GM23338 (cell line): ENCODE measurements at regions not wholly inside any gene's neighbourhood (a gene's known extent, or its start where the extent isn't known, plus 50 kb on each side); places are given as distances from the start of the nearest gene placed in this dataset.

ENCODE experiments used
- EZH2 ChIP-seq: fragments of 200-600 bp; sonication (generic); IDR thresholded peaks from one replicate; pipeline ENCODE4 v1.8.0; 2017; ENCODE audit warnings: antibody characterized with exemption, mild to moderate bottlenecking, low read depth; ENCODE audit not compliant: unreplicated experiment
- EZH2phosphoT487 ChIP-seq: fragments of 200-600 bp; sonication (generic); IDR thresholded peaks from one replicate; pipeline ENCODE4 v1.8.1; 2018; ENCODE audit warnings: antibody characterized with exemption; ENCODE audit not compliant: unreplicated experiment
- ZNF331 ChIP-seq: fragments of 250-450 bp; sonication (Bioruptor Pico); IDR thresholded peaks from 2 replicates; pipeline ENCODE4 v1.5.0; 2020; ENCODE audit warnings: low read depth, mild to moderate bottlenecking, moderate library complexity
- TF ChIP-seq, protein P1 (sequence below), 2 experiments: fragments of 200-600 bp in 1 of 2; sonication (generic) in 1 of 2; conservative IDR thresholded peaks; 2 replicates each; pipeline versions ENCODE4 v1.5.1 to v1.6.1; 2016 to 2017; ENCODE audit warnings: antibody characterized with exemption in 2 of 2, low read depth in 2 of 2, mild to moderate bottlenecking in 2 of 2, moderate library complexity in 1 of 2
- TF ChIP-seq, protein P2 (sequence below): IDR thresholded peaks from one replicate; pipeline ENCODE4 v1.6.1; 2018; ENCODE audit warnings: antibody characterized with exemption; ENCODE audit not compliant: unreplicated experiment

DNA sequence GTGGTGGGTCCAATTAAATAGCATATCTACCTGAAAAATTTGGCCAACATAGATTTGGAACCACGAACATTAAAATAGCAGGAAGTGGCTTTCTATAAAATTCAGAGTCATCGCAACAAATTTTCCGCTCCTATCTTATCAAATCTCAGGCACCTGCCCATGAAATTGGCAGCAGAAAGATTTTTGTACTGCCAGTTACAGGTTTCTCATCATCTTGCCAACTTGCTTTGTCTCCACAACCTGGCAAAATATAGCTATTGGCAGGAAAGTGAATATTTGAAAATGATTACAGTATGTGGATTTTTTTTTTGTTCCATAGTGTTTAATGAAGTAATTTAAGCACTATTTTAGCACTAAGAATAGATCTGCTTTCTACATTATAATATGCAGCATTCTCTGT lies 161.6 kb upstream of the LRRC3B start:
- TF ChIP-seq, protein P1, sequence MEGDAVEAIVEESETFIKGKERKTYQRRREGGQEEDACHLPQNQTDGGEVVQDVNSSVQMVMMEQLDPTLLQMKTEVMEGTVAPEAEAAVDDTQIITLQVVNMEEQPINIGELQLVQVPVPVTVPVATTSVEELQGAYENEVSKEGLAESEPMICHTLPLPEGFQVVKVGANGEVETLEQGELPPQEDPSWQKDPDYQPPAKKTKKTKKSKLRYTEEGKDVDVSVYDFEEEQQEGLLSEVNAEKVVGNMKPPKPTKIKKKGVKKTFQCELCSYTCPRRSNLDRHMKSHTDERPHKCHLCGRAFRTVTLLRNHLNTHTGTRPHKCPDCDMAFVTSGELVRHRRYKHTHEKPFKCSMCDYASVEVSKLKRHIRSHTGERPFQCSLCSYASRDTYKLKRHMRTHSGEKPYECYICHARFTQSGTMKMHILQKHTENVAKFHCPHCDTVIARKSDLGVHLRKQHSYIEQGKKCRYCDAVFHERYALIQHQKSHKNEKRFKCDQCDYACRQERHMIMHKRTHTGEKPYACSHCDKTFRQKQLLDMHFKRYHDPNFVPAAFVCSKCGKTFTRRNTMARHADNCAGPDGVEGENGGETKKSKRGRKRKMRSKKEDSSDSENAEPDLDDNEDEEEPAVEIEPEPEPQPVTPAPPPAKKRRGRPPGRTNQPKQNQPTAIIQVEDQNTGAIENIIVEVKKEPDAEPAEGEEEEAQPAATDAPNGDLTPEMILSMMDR (conservative IDR thresholded peaks at IDR 0.05; ENCODE audit: low read depth in 2 of 2), result no peak
- no peak for TF ChIP-seq ZNF331 (CRISPR knock-in tag)
- TF ChIP-seq, protein P2, sequence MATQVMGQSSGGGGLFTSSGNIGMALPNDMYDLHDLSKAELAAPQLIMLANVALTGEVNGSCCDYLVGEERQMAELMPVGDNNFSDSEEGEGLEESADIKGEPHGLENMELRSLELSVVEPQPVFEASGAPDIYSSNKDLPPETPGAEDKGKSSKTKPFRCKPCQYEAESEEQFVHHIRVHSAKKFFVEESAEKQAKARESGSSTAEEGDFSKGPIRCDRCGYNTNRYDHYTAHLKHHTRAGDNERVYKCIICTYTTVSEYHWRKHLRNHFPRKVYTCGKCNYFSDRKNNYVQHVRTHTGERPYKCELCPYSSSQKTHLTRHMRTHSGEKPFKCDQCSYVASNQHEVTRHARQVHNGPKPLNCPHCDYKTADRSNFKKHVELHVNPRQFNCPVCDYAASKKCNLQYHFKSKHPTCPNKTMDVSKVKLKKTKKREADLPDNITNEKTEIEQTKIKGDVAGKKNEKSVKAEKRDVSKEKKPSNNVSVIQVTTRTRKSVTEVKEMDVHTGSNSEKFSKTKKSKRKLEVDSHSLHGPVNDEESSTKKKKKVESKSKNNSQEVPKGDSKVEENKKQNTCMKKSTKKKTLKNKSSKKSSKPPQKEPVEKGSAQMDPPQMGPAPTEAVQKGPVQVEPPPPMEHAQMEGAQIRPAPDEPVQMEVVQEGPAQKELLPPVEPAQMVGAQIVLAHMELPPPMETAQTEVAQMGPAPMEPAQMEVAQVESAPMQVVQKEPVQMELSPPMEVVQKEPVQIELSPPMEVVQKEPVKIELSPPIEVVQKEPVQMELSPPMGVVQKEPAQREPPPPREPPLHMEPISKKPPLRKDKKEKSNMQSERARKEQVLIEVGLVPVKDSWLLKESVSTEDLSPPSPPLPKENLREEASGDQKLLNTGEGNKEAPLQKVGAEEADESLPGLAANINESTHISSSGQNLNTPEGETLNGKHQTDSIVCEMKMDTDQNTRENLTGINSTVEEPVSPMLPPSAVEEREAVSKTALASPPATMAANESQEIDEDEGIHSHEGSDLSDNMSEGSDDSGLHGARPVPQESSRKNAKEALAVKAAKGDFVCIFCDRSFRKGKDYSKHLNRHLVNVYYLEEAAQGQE, result no peak
- TF ChIP-seq EZH2, result no peak
- TF ChIP-seq EZH2phosphoT487, result no peak
